GM23248 (cell line): ENCODE measurements at regions not wholly inside any gene's neighbourhood (a gene's known extent, or its start where the extent isn't known, plus 50 kb on each side); places are given as distances from the start of the nearest gene placed in this dataset.

Experiments used
- DNase-seq: peaks from one replicate; pipeline ENCODE4 v3.0.0-alpha.2; 2015
- H2AFZ ChIP-seq: fragments of 200-600 bp; sonication (generic); 2 replicates; pipeline ENCODE4 v1.6.1; 2016; ENCODE audit warnings: antibody characterized with exemption
- H3F3A ChIP-seq: fragments of 200-600 bp; sonication (generic); 2 replicates; pipeline ENCODE4 v1.6.1; 2016; ENCODE audit warnings: mild to moderate bottlenecking, antibody characterized with exemption, mixed run types; ENCODE audit not compliant: insufficient read depth
- H3K27ac ChIP-seq: fragments of 200-600 bp; sonication (generic); 2 replicates; pipeline ENCODE4 v1.5.1; 2016; ENCODE audit warnings: mild to moderate bottlenecking
- H3K27me3 ChIP-seq: fragments of 200-600 bp; sonication (generic); replicated peaks from 2 replicates; pipeline ENCODE4 v1.6.1; 2016; ENCODE audit warnings: mild to moderate bottlenecking; ENCODE audit not compliant: insufficient read depth
- H3K36me3 ChIP-seq: fragments of 200-600 bp; sonication (generic); 2 replicates; pipeline ENCODE4 v1.6.1; 2016; ENCODE audit warnings: low read depth, mild to moderate bottlenecking
- H3K4me1 ChIP-seq: fragments of 200-600 bp; sonication (generic); 2 replicates; pipeline ENCODE4 v1.6.1; 2016; ENCODE audit warnings: mild to moderate bottlenecking; ENCODE audit not compliant: insufficient read depth
- H3K4me2 ChIP-seq: fragments of 200-600 bp; sonication (generic); one replicate; pipeline ENCODE4 v1.6.1; 2016; ENCODE audit warnings: mild to moderate bottlenecking; ENCODE audit not compliant: unreplicated experiment
- H3K4me3 ChIP-seq: fragments of 200-600 bp; sonication (generic); 2 replicates; pipeline ENCODE4 v1.5.1; 2016; ENCODE audit warnings: mild to moderate bottlenecking
- H3K79me2 ChIP-seq: fragments of 200-600 bp; sonication (generic); 2 replicates; pipeline ENCODE4 v1.6.1; 2016; ENCODE audit warnings: mild to moderate bottlenecking; ENCODE audit not compliant: insufficient read depth
- H3K9ac ChIP-seq: fragments of 200-600 bp; sonication (generic); 2 replicates; pipeline ENCODE4 v1.6.1; 2016; ENCODE audit warnings: mild to moderate bottlenecking
- H3K9me2 ChIP-seq: fragments of 200-600 bp; sonication (generic); 2 replicates; pipeline ENCODE4 v1.6.1; 2016; ENCODE audit warnings: mixed run types, mild to moderate bottlenecking, moderate library complexity; ENCODE audit not compliant: insufficient read depth
- H3K9me3 ChIP-seq: fragments of 200-600 bp; sonication (generic); one replicate; pipeline ENCODE4 v1.6.1; 2017; ENCODE audit warnings: low read depth
- H4K20me1 ChIP-seq: fragments of 200-600 bp; sonication (generic); 2 replicates; pipeline ENCODE4 v1.6.0; 2016; ENCODE audit not compliant: insufficient read depth
- EZH2 ChIP-seq: fragments of 200-600 bp; sonication (generic); IDR thresholded peaks from 2 replicates; pipeline ENCODE4 v1.6.1; 2018; ENCODE audit warnings: antibody characterized with exemption, mild to moderate bottlenecking; ENCODE audit not compliant: insufficient read depth, poor library complexity, severe bottlenecking
- EZH2phosphoT487 ChIP-seq: fragments of 200-600 bp; sonication (generic); IDR thresholded peaks from 2 replicates; pipeline ENCODE4 v1.6.1; 2018; ENCODE audit warnings: antibody characterized with exemption, moderate library complexity, mild to moderate bottlenecking, low read depth; ENCODE audit not compliant: insufficient read depth
- WGBS, 2 experiments: methylation state at CpG; one replicate each; pipeline ENCODE4 v1.1.6; 2015 to 2017; ENCODE audit warnings: low lambda C conversion rate in 2 of 2, low coverage in 1 of 2; ENCODE audit errors: missing lambda C conversion rate in 2 of 2; 5-methylcytosine and 5-hydroxymethylcytosine counted together
- in situ Hi-C: fragments of 300-500 bp; cut with MboI; formaldehyde crosslinking; loops from 2 replicates; pipeline ENCODE4 v1.15.0; 2020

- Histone ChIP-seq H3K4me3 (no peak overlapping the region), H2AFZ (no peak overlapping the region), H3K9me3 (no peaks in the 10 kb centered on the region), H3K79me2 (no peaks in the 10 kb centered on the region), H3K4me1 (no peaks in the 10 kb centered on the region), H3K27me3 (no peaks in the 10 kb centered on the region), H3F3A (no peaks in the 10 kb centered on the region), H3K4me2 (no peak overlapping the region), H3K9me2 (no peaks in the 10 kb centered on the region), H4K20me1 (no peaks in the 10 kb centered on the region), H3K27ac (no peak overlapping the region), H3K36me3 (no peaks in the 10 kb centered on the region), H3K9ac (no peak overlapping the region)
- TF ChIP-seq EZH2 (no peak), EZH2phosphoT487 (no peak)
- in situ Hi-C loops, result no loop called here
- no peak for DNase-seq
These were observed 505.8 kb upstream of the ERCC4 start for GRCh38 chr16:13414154-13414553.

GRCh38 chr16:13419589-13419988 lies 500.4 kb upstream of the ERCC4 start:
- H3K36me3 ChIP-seq, result no peaks in the 10 kb centered on the region
- H3F3A ChIP-seq, result no peaks in the 10 kb centered on the region
- no peaks in the 10 kb centered on the region for H4K20me1 ChIP-seq
- in situ Hi-C loops, result no loop called here
- no peaks in the 10 kb centered on the region for H3K27me3 ChIP-seq
- H3K4me3 ChIP-seq, result no peak overlapping the region
- no peak overlapping the region for H2AFZ ChIP-seq
- no peak overlapping the region for H3K9ac ChIP-seq
- no peak for TF ChIP-seq EZH2phosphoT487
- TF ChIP-seq EZH2, result no peak
- no peak overlapping the region for H3K27ac ChIP-seq
- H3K4me2 ChIP-seq, result no peak overlapping the region
- H3K9me3 ChIP-seq, result no peaks in the 10 kb centered on the region
- 10 to 17% methylated on average over 2 of the region's 2 CpGs for WGBS, 2 experiments
- H3K79me2 ChIP-seq, result no peaks in the 10 kb centered on the region
- H3K9me2 ChIP-seq, result no peaks in the 10 kb centered on the region
- DNase-seq, result no peak
- H3K4me1 ChIP-seq, result no peaks in the 10 kb centered on the region

- H2AFZ ChIP-seq, result no peak overlapping the region
- DNase-seq, result no peak
- no peak overlapping the region for H3K4me3 ChIP-seq
- H3K27ac ChIP-seq, result no peak overlapping the region
- H3K9me3 ChIP-seq, result no peaks in the 10 kb centered on the region
- no peaks in the 10 kb centered on the region for H3K36me3 ChIP-seq
- no peaks in the 10 kb centered on the region for H3K27me3 ChIP-seq
- no peaks in the 10 kb centered on the region for H3K79me2 ChIP-seq
- no peak for TF ChIP-seq EZH2phosphoT487
- TF ChIP-seq EZH2, result no peak
- H3F3A ChIP-seq, result no peaks in the 10 kb centered on the region
- whole genome bisulfite sequencing, 2 experiments, result 5 to 7% methylated on average over 3 of the region's 3 CpGs
- H4K20me1 ChIP-seq, result no peaks in the 10 kb centered on the region
- H3K9me2 ChIP-seq, result no peaks in the 10 kb centered on the region
- no peaks in the 10 kb centered on the region for H3K4me1 ChIP-seq
- no peak overlapping the region for H3K9ac ChIP-seq
- in situ Hi-C loops, result no loop called here
- H3K4me2 ChIP-seq, result no peak overlapping the region
These were observed 498.2 kb upstream of the ERCC4 start for GRCh38 chr16:13421726-13422125.

GRCh38 chr16:13425836-13426235 lies 494.1 kb upstream of the ERCC4 start:
- Histone ChIP-seq H3K4me2 (no peak overlapping the region), H3K9me3 (no peaks in the 10 kb centered on the region), H3K36me3 (no peaks in the 10 kb centered on the region), H3K9ac (no peak overlapping the region), H3K9me2 (no peaks in the 10 kb centered on the region), H2AFZ (no peak overlapping the region), H3F3A (no peaks in the 10 kb centered on the region), H3K27me3 (no peaks in the 10 kb centered on the region), H3K27ac (no peak overlapping the region), H3K4me3 (no peak overlapping the region), H3K79me2 (no peaks in the 10 kb centered on the region), H3K4me1 (no peaks in the 10 kb centered on the region), H4K20me1 (no peaks in the 10 kb centered on the region)
- no peak for DNase-seq
- 36 to 41% methylated on average over 5 of the region's 5 CpGs for WGBS, 2 experiments
- in situ Hi-C loops, result no loop called here
- no peak for TF ChIP-seq EZH2phosphoT487
- TF ChIP-seq EZH2, result no peak

- no peak overlapping the region for H2AFZ ChIP-seq
- no peak overlapping the region for H3K27ac ChIP-seq
- H3K36me3 ChIP-seq, result no peaks in the 10 kb centered on the region
- no peak overlapping the region for H3K4me3 ChIP-seq
- no peaks in the 10 kb centered on the region for H3K79me2 ChIP-seq
- no peaks in the 10 kb centered on the region for H3F3A ChIP-seq
- H3K9me3 ChIP-seq, result no peaks in the 10 kb centered on the region
- DNase-seq, result no peak
- H3K9me2 ChIP-seq, result no peaks in the 10 kb centered on the region
- no peak for TF ChIP-seq EZH2
- no peak for TF ChIP-seq EZH2phosphoT487
- H3K27me3 ChIP-seq, result no peaks in the 10 kb centered on the region
- no peaks in the 10 kb centered on the region for H4K20me1 ChIP-seq
- 18 to 20% methylated on average over 6 of the region's 6 CpGs for WGBS, 2 experiments
- no peaks in the 10 kb centered on the region for H3K4me1 ChIP-seq
- in situ Hi-C loops, result no loop called here
- no peak overlapping the region for H3K9ac ChIP-seq
- H3K4me2 ChIP-seq, result no peak overlapping the region
These were observed 493.7 kb upstream of the ERCC4 start for GRCh38 chr16:13426269-13426668.
